Colonic mucosa (tissue), 4 donors: ENCODE measurements at regions not wholly inside any gene's neighbourhood (a gene's known extent, or its start where the extent isn't known, plus 50 kb on each side); places are given as distances from the start of the nearest gene placed in this dataset.
A peak's percentile ranks its signal among the peaks of the same experiment; 100 is the strongest.

Experiments
- DNase-seq: peaks from one replicate; pipeline ENCODE4 v3.0.0-alpha.2; 2020
- H3K27ac ChIP-seq: fragments of 200-600 bp; one replicate; pipeline ENCODE4 v1.8.0; 2021
- H3K27me3 ChIP-seq: fragments of 200-600 bp; one replicate; pipeline ENCODE4 v1.8.0; 2021
- H3K36me3 ChIP-seq: fragments of 200-600 bp; one replicate; pipeline ENCODE4 v1.8.0; 2021
- H3K4me1 ChIP-seq: fragments of 200-600 bp; one replicate; pipeline ENCODE4 v1.8.0; 2021; ENCODE audit warnings: mild to moderate bottlenecking
- H3K4me3 ChIP-seq: fragments of 200-600 bp; one replicate; pipeline ENCODE4 v1.8.0; 2021
- H3K9ac ChIP-seq, 2 donors: one replicate each; pipeline ENCODE4 v1.7.0; 2013; ENCODE audit warnings: control low read depth in 2 of 2, low read depth in 2 of 2, low read length in 2 of 2
- H3K9me3 ChIP-seq: fragments of 200-600 bp; one replicate; pipeline ENCODE4 v1.8.0; 2021
- CTCF ChIP-seq: fragments of 200-600 bp; IDR thresholded peaks from one replicate; pipeline ENCODE4 v1.8.0; 2022; ENCODE audit warnings: antibody characterized with exemption, mild to moderate bottlenecking
- intact Hi-C: fragments of 100-400 bp; cut with DNase I; formaldehyde crosslinking; loops from one replicate; pipeline ENCODE4 v1.14.1; 2022
- donor health status: healthy.
- donor health status: DM: no; HTN: no; CAD: no.
- donor health status: DM: no; HTN: no; CAD: no.

GRCh38 chr14:59107819-59108218, 80.6 kb upstream of the DAAM1 start:
- peak; percentile 56 for DNase-seq
- Histone ChIP-seq H3K4me3 (no peak overlapping the region), H3K4me1 (no peaks in the 10 kb centered on the region), H3K36me3 (no peaks in the 10 kb centered on the region), H3K27ac (no peak overlapping the region), H3K27me3 (no peaks in the 10 kb centered on the region), H3K9me3 (no peaks in the 10 kb centered on the region), H3K9ac (no peak overlapping the region)
- no peak for TF ChIP-seq CTCF
- intact Hi-C loops = no loop called here

DNA sequence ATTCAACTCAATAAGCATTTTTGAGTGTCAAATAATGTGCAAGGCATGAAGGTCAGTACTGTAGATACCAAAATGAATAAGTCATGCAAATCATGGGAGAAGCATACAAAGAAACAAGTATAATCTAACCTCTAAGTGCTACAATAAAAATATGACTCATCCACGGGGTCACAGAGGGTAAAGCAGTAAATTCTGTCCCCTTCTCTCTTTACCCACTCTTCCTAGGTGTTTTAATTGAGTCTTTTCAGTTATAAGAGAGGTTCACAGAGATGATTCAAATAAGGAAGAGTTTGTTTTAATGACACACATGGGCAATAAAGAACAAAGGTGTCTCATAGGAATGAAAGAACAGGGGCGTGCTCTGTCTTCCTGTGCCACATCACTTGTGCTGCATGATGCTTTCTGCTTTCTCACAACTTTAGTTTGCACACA, 71.5 kb upstream of the DAAM1 start:
- TF ChIP-seq CTCF = no peak
- no peak overlapping the region for H3K27ac ChIP-seq
- H3K4me1 ChIP-seq = no peaks in the 10 kb centered on the region
- no peaks in the 10 kb centered on the region for H3K9me3 ChIP-seq
- H3K9ac ChIP-seq = no peak overlapping the region
- intact Hi-C loops = no loop called here
- DNase-seq = peak; percentile 55
- H3K27me3 ChIP-seq = no peaks in the 10 kb centered on the region
- H3K4me3 ChIP-seq = no peak overlapping the region
- H3K36me3 ChIP-seq = no peaks in the 10 kb centered on the region

DNA sequence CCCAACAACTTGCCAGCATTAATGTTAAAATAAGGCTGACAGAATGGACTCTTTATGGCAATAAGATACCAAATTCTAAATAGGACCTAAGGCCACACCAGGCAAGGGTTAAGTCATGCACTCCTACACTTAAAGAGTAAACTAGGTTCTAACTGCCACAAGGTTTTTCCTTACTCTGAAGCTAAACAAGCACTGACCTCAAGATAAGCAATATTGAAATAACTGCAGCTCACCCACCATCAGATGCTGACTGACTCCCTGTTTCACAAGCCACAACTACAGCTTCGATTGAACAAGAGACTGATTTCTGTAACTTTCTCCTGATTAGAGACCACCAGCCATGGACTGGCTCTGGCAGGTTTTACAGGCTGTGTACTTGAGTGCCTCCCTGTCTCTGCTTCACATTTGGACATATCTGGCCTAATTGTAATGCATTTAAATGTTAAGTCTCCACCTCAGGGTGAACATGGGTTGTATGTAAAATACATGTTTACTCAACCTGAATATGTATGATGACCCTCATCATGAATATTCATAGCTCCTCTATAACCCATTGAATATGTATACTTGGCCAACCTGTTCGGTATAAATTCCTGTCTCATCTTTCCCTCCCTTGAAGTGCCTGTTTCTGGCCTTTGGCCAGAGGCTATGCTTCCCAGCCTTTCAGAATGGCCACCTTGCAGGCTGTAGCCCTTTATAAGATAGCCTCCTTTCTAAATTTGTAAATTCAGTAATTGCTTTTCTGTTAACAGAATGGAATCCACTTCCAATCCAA, 70.5 kb upstream of the DAAM1 start:
- DNase-seq = no peak
- H3K4me3 ChIP-seq = no peak overlapping the region
- H3K4me1 ChIP-seq = no peaks in the 10 kb centered on the region
- H3K9me3 ChIP-seq = no peaks in the 10 kb centered on the region
- H3K36me3 ChIP-seq = no peaks in the 10 kb centered on the region
- intact Hi-C loops = no loop called here
- H3K27ac ChIP-seq = no peak overlapping the region
- TF ChIP-seq CTCF = no peak
- H3K9ac ChIP-seq = no peak overlapping the region
- no peaks in the 10 kb centered on the region for H3K27me3 ChIP-seq

- Histone ChIP-seq H3K4me3 (no peak overlapping the region), H3K27me3 (no peaks in the 10 kb centered on the region), H3K4me1 (no peaks in the 10 kb centered on the region), H3K9me3 (no peaks in the 10 kb centered on the region), H3K27ac (no peak overlapping the region), H3K9ac (no peak overlapping the region), H3K36me3 (no peaks in the 10 kb centered on the region)
- TF ChIP-seq CTCF = no peak
- intact Hi-C loops = loop anchor here (5.0 kb wide), 1 partner anchor 94 kb away; no protein-coding TSS in a partner anchor
- DNase-seq = no peak
These were observed 67.5 kb upstream of the DAAM1 start for GRCh38 chr14:59120921-59121320.

DNA sequence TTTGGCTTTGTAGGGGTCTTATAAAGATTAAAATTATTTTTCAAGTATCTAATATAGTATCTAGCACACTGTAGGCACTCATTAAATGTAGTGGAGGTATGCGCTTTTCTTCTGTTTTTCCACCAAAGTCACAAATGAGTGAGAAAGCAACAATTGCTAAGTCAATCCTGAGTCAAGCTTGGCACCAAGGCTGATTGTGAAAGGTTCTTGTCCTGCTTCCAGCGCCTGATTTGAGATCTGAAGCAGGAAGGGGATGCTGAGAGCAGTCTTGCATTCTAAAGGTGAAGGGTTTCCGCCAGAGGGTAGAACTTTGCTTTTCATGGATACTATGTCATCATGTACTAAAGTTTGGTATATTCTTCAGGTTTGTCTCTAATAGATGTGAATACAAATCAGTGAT, 64.9 kb upstream of the DAAM1 start:
- H3K27ac ChIP-seq = no peak overlapping the region
- no peaks in the 10 kb centered on the region for H3K27me3 ChIP-seq
- H3K4me3 ChIP-seq = no peak overlapping the region
- H3K9me3 ChIP-seq = no peaks in the 10 kb centered on the region
- no peak for DNase-seq
- H3K4me1 ChIP-seq = no peaks in the 10 kb centered on the region
- intact Hi-C loops = loop anchor here (5.0 kb wide), 1 partner anchor 96 kb away; no protein-coding TSS in a partner anchor
- H3K9ac ChIP-seq = no peak overlapping the region
- H3K36me3 ChIP-seq = no peaks in the 10 kb centered on the region
- no peak for TF ChIP-seq CTCF
